ENCODE measurements at regions not wholly inside any gene's neighbourhood (a gene's known extent, or its start where the extent isn't known, plus 50 kb on each side); places are given as distances from the start of the nearest gene placed in this dataset.

DNA sequence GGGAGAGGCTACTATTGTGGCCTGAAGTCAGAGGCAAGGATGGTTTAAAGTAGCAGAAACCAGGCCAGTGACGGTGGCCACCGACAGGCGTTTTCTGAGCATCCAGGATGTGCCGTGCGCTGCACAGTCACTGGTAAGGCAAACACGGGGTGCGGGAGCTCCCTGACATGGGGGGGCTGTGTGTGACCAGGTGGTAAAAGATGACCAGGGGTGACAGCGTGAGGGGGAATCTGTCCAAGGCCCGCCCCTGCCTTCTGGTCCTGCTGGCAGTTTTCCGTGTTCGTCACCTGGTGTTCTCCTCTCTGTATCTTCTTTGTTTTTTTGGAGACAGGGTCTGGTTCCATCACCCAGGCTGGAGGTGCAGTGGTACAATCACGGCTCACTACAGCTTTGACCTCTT, 167.4 kb downstream of the ICE1 start:
- Mint-ChIP-seq H3K27me3 (ENCODE audit: low read depth) (no peaks in the 10 kb centered on the region), H3K4me3 (ENCODE audit: unreplicated experiment) (no peak overlapping the region), H3K4me1 (ENCODE audit: low read depth) (no peaks in the 10 kb centered on the region), H3K9me3 (ENCODE audit: low read depth) (peaks cover 2% of the 10 kb centered on the region), H3K27ac (ENCODE audit: unreplicated experiment) (no peak overlapping the region), H3K36me3 (ENCODE audit: low read depth) (no peaks in the 10 kb centered on the region)
- TF ChIP-seq CTCF (IDR thresholded peaks at IDR 0.05): no peak
- DNase-seq (ENCODE audit: low spot score): no peak

- Mint-ChIP-seq H3K27me3 (ENCODE audit: low read depth) (no peaks in the 10 kb centered on the region), H3K27ac (ENCODE audit: unreplicated experiment) (no peak overlapping the region), H3K4me1 (ENCODE audit: low read depth) (no peaks in the 10 kb centered on the region), H3K9me3 (ENCODE audit: low read depth) (peaks cover 2% of the 10 kb centered on the region), H3K4me3 (ENCODE audit: unreplicated experiment) (no peak overlapping the region), H3K36me3 (ENCODE audit: low read depth) (no peaks in the 10 kb centered on the region)
- no peak for DNase-seq (ENCODE audit: low spot score)
- TF ChIP-seq CTCF (IDR thresholded peaks at IDR 0.05): no peak
These were observed 166.7 kb downstream of the ICE1 start for GRCh38 chr5:5588887-5589826.

DNA sequence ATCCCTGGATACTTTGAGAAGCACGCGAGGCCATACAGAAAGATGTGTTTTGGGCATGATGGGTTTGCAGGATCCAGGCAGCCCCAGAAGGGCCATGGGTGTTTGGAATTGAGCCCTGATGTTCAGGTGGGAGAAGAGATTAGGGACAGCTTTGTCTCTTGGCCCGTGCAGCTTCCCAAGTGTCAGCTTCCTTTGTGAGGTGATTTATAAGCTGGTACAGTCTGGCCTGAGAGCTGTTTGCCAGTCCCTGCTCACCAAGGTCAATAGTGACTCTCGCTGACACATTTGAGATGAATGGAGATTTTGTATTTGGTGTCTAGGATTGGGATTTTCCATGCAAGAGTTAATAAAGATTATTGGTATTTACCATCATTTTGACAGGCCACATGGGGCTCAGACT, 165.9 kb downstream of the ICE1 start:
- no peak for DNase-seq (ENCODE audit: low spot score)
- Mint-ChIP-seq H3K4me1 (ENCODE audit: low read depth) (no peaks in the 10 kb centered on the region), H3K4me3 (ENCODE audit: unreplicated experiment) (no peak overlapping the region), H3K27ac (ENCODE audit: unreplicated experiment) (no peak overlapping the region), H3K27me3 (ENCODE audit: low read depth) (no peaks in the 10 kb centered on the region), H3K36me3 (ENCODE audit: low read depth) (no peaks in the 10 kb centered on the region), H3K9me3 (ENCODE audit: low read depth) (peaks cover 2% of the 10 kb centered on the region)
- no peak for TF ChIP-seq CTCF (IDR thresholded peaks at IDR 0.05)

GRCh38 chr5:5587474-5587873, 165.0 kb downstream of the ICE1 start:
- H3K36me3 Mint-ChIP-seq (ENCODE audit: low read depth): no peaks in the 10 kb centered on the region
- no peak for TF ChIP-seq CTCF (IDR thresholded peaks at IDR 0.05)
- no peaks in the 10 kb centered on the region for H3K4me1 Mint-ChIP-seq (ENCODE audit: low read depth)
- H3K4me3 Mint-ChIP-seq (ENCODE audit: unreplicated experiment): no peak overlapping the region
- H3K9me3 Mint-ChIP-seq (ENCODE audit: low read depth): peaks cover 2% of the 10 kb centered on the region
- DNase-seq (ENCODE audit: low spot score): no peak
- H3K27me3 Mint-ChIP-seq (ENCODE audit: low read depth): no peaks in the 10 kb centered on the region
- no peak overlapping the region for H3K27ac Mint-ChIP-seq (ENCODE audit: unreplicated experiment)

GRCh38 chr5:5586721-5587120, 164.2 kb downstream of the ICE1 start:
- H3K9me3 Mint-ChIP-seq (ENCODE audit: low read depth): peaks cover 2% of the 10 kb centered on the region
- H3K27me3 Mint-ChIP-seq (ENCODE audit: low read depth): no peaks in the 10 kb centered on the region
- H3K4me3 Mint-ChIP-seq (ENCODE audit: unreplicated experiment): no peak overlapping the region
- no peak for DNase-seq (ENCODE audit: low spot score)
- TF ChIP-seq CTCF (IDR thresholded peaks at IDR 0.05): no peak
- H3K4me1 Mint-ChIP-seq (ENCODE audit: low read depth): no peaks in the 10 kb centered on the region
- H3K36me3 Mint-ChIP-seq (ENCODE audit: low read depth): no peaks in the 10 kb centered on the region
- no peak overlapping the region for H3K27ac Mint-ChIP-seq (ENCODE audit: unreplicated experiment)

Data from chondrocyte (in vitro differentiated cells).